ENCODE measurements at regions not wholly inside any gene's neighbourhood (a gene's known extent, or its start where the extent isn't known, plus 50 kb on each side); places are given as distances from the start of the nearest gene placed in this dataset.
"Not testable (repeated sequence)": the region's sequence is repeated elsewhere in the genome, so short reads cannot be mapped to it uniquely, and the experiment has no call there.

DNA sequence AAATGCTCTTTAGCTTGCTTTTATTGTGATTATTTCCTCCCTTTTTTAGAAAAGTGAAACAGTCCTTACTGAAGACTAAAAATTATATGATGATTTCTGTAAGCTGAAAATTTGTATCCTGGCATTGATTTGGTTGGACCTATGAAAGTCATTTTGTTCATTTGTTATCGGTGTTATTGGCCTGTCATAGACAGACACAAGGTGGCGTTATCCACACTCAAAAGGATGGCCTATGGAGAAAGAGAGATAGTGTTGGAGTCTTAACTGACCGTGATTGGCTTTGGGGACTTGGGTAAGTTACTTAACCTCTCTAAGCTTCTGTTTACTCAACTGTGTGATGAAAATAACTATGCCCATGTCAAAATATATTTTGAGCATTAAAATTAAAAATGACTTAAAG lies 203.6 kb upstream of the CHODL start:
- Mint-ChIP-seq H3K9me3 (no peaks in the 10 kb centered on the region), H3K36me3 (no peaks in the 10 kb centered on the region), H3K4me1 (no peaks in the 10 kb centered on the region), H3K27ac (no peak overlapping the region), H3K4me3 (no peak overlapping the region), H3K27me3 (peaks cover 3% of the 10 kb centered on the region)
- no peak for DNase-seq

GRCh38 chr21:18030248-18030647 lies 211.1 kb upstream of the C21orf91 start:
- Mint-ChIP-seq H3K9me3 (no peaks in the 10 kb centered on the region), H3K27me3 (peaks cover 3% of the 10 kb centered on the region), H3K4me3 (no peak overlapping the region), H3K4me1 (peaks cover 4% of the 10 kb centered on the region), H3K36me3 (no peaks in the 10 kb centered on the region), H3K27ac (no peak overlapping the region)
- peak; percentile 4 for DNase-seq

- H3K4me3 Mint-ChIP-seq = no peak overlapping the region
- no peak overlapping the region for H3K27ac Mint-ChIP-seq
- no peaks in the 10 kb centered on the region for H3K36me3 Mint-ChIP-seq
- DNase-seq = no peak
- H3K27me3 Mint-ChIP-seq = peaks cover 3% of the 10 kb centered on the region
- no peaks in the 10 kb centered on the region for H3K9me3 Mint-ChIP-seq
- H3K4me1 Mint-ChIP-seq = peaks cover 4% of the 10 kb centered on the region
Observed at GRCh38 chr21:18026359-18026758, 207.2 kb upstream of the C21orf91 start.

GRCh38 chr21:18023711-18024110 lies 204.6 kb upstream of the C21orf91 start:
- H3K27me3 Mint-ChIP-seq = peaks cover 3% of the 10 kb centered on the region
- H3K27ac Mint-ChIP-seq = no peak overlapping the region
- H3K4me1 Mint-ChIP-seq = no peaks in the 10 kb centered on the region
- H3K36me3 Mint-ChIP-seq = no peaks in the 10 kb centered on the region
- H3K9me3 Mint-ChIP-seq = no peaks in the 10 kb centered on the region
- no peak for DNase-seq
- H3K4me3 Mint-ChIP-seq = no peak overlapping the region

DNA sequence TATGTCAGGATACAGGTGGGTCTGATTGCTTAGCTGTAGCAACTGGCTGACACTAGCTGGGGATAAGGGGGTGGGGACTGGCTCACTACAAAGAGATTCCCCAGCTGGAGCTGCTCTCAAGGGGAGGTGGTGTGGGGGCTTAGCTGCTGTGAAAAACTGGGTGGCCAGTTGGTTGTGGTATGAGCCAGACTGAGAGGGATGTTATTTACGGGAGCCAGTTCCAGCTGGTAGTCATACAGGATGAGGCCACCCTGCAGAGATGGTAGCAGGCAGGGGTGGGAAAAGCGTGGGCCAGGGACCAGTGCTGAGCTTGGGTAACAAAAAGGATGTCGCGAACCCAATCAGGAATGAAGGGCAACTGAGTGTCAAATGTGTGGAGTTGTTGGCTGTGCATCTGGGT lies 204.0 kb upstream of the C21orf91 start:
- no peaks in the 10 kb centered on the region for H3K36me3 Mint-ChIP-seq
- no peak overlapping the region for H3K4me3 Mint-ChIP-seq
- no peaks in the 10 kb centered on the region for H3K9me3 Mint-ChIP-seq
- H3K27me3 Mint-ChIP-seq = peaks cover under 1% of the 10 kb centered on the region
- H3K27ac Mint-ChIP-seq = no peak overlapping the region
- no peaks in the 10 kb centered on the region for H3K4me1 Mint-ChIP-seq
- no peak for DNase-seq

DNA sequence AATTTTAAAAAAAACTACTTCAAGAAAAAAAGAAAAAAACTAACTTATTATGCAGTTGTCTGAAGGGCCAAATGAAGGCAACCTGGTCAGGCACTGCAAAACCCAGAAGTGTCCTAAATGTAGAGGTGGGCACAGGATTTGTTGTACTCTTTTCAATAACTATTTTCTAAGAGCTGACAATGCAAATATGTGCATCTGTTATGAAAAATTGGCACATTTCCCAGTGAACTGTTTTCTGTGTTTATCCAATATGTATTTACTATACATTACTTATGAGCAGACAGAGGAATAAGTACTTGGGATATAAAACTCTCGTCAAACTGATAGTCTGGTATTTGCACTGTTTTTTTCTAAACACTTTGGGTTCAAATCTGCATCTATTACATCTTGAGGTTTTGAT lies 188.0 kb upstream of the C21orf91 start:
- H3K27me3 Mint-ChIP-seq = no peaks in the 10 kb centered on the region
- DNase-seq = no peak
- no peak overlapping the region for H3K27ac Mint-ChIP-seq
- H3K36me3 Mint-ChIP-seq = no peaks in the 10 kb centered on the region
- no peak overlapping the region for H3K4me3 Mint-ChIP-seq
- H3K4me1 Mint-ChIP-seq = no peaks in the 10 kb centered on the region
- no peaks in the 10 kb centered on the region for H3K9me3 Mint-ChIP-seq

DNA sequence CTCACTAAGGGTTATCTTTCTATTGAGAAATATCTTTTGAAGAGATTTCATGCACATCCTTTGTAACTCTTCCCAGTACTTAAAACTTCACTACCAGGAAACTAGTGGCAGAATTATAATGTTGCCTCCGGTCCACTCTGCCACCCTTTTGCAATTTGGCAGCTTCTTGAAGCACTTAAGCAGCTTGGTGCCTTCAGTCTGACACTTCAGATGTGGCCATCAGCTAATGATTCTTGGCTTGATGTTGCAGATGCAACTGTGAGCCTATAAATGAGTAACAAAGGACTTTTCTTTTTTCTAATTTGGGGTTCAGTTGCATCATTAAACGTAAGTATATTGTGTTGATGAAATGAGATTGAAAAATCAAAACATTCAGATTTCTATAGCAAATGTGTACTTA lies 187.5 kb upstream of the C21orf91 start:
- no peak for DNase-seq
- no peaks in the 10 kb centered on the region for H3K4me1 Mint-ChIP-seq
- H3K36me3 Mint-ChIP-seq = no peaks in the 10 kb centered on the region
- no peak overlapping the region for H3K27ac Mint-ChIP-seq
- H3K27me3 Mint-ChIP-seq = no peaks in the 10 kb centered on the region
- no peak overlapping the region for H3K4me3 Mint-ChIP-seq
- no peaks in the 10 kb centered on the region for H3K9me3 Mint-ChIP-seq

DNA sequence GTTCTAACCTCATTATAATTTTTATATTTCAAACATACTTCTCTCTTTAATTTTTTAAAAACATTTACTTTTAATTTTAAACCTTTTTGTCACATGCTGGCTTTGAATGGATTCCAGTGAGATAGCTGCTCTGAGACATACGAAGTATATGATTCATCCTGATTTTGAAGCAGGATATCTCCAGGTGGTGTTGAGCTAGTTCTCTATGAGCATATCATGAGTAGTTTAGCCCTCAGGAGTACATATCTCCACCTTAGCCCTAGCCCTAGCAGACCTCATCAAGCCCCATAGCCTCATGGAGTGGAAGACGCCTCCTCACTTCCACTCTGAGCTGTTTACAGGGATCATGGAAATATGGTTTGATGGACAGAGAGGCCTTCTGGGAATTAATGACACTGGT lies 183.2 kb upstream of the C21orf91 start:
- DNase-seq = no peak
- Mint-ChIP-seq H3K27ac (no peak overlapping the region), H3K9me3 (no peaks in the 10 kb centered on the region), H3K4me3 (no peak overlapping the region), H3K4me1 (no peaks in the 10 kb centered on the region), H3K27me3 (no peaks in the 10 kb centered on the region), H3K36me3 (no peaks in the 10 kb centered on the region)

DNA sequence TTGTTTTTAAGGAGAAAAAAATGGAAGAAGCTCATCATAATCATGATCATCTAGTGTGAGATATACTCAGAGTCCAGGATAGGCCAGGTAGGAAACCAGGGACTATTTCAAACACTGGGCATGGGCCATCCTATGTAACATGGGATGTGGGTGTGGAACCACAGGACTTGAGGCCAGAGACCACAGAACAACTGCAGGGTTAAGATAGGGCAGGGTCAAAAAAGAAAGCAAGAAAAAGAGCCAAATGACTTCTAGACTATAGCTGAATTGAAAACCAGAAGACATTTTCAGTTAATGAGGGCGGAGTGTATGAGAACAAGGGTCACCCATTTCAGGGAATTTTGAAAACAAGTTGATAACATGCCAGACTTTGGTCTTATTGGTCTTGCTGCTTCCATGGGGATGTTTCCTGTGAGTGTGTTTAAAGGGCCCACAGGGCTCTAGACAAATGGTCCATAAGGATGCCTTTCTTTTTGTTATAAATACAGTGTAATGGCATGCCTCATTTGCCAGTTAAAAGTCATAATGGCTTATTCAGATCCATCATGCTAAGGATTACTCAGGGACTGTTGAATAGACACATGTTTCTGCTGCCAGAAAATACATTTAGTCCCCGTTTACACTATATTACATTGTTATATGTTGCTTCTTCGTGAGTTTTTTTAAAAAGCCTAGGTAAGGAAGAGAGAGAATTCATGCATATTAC lies 182.0 kb upstream of the C21orf91 start:
- no peaks in the 10 kb centered on the region for H3K27me3 Mint-ChIP-seq

DNA sequence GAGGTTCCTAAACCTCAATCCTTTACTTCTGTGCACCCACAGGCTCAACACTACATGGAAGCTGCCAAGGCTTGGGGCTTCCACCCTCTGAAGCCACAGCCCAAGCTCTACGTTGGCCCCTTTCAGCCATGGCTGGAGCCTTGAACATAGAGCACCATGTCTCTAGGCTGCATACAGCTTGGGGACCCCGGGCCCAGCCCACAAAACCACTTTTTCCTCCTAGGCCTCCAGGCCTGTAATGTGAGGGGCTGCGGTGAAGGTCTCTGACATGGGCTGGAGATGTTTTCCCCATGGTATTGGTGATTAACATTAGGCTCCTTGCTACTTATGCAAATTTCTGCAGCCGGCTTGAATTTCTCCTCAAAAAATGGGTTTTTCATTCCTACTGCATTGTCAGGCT lies 179.4 kb upstream of the C21orf91 start:
- not testable (repeated sequence) for H3K27ac Mint-ChIP-seq, H3K27me3 Mint-ChIP-seq, H3K36me3 Mint-ChIP-seq, H3K4me1 Mint-ChIP-seq, H3K4me3 Mint-ChIP-seq, DNase-seq, H3K9me3 Mint-ChIP-seq

More for the DNA sequence above, 182.0 kb upstream of the C21orf91 start:
- no peaks in the 10 kb centered on the region for H3K4me1 Mint-ChIP-seq
- no peak overlapping the region for H3K4me3 Mint-ChIP-seq
- no peaks in the 10 kb centered on the region for H3K9me3 Mint-ChIP-seq
- H3K27ac Mint-ChIP-seq = no peak overlapping the region
- no peaks in the 10 kb centered on the region for H3K36me3 Mint-ChIP-seq
- no peak for DNase-seq

DNA sequence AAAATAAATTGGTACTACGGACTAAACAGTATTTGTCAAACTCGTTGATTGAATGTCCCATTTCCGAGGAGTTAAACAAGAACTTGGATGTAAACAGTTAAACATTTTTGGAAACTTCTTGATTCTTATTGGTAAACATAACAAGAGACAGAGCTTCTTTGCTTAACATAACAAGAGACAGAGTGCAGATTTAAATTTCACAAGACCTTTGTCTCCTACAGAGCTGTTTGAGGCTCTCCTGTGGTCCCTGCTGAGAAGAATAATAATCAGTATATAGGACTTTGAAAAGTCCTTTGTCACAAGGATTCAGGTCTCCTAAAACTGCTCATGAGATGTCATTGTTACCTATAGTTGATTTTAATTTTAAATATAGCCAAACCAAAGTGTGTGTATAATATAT lies 170.6 kb upstream of the C21orf91 start:
- no peaks in the 10 kb centered on the region for H3K27me3 Mint-ChIP-seq
- H3K4me3 Mint-ChIP-seq = no peak overlapping the region
- no peak overlapping the region for H3K27ac Mint-ChIP-seq
- peaks cover 14% of the 10 kb centered on the region for H3K9me3 Mint-ChIP-seq
- H3K36me3 Mint-ChIP-seq = no peaks in the 10 kb centered on the region
- DNase-seq = no peak
- H3K4me1 Mint-ChIP-seq = no peaks in the 10 kb centered on the region

GRCh38 chr21:17988102-17988437 lies 168.9 kb upstream of the C21orf91 start:
- Mint-ChIP-seq H3K4me1 (no peaks in the 10 kb centered on the region), H3K27ac (no peak overlapping the region), H3K27me3 (no peaks in the 10 kb centered on the region), H3K9me3 (peaks cover 5% of the 10 kb centered on the region), H3K4me3 (no peak overlapping the region), H3K36me3 (no peaks in the 10 kb centered on the region)
- no peak for DNase-seq

DNA sequence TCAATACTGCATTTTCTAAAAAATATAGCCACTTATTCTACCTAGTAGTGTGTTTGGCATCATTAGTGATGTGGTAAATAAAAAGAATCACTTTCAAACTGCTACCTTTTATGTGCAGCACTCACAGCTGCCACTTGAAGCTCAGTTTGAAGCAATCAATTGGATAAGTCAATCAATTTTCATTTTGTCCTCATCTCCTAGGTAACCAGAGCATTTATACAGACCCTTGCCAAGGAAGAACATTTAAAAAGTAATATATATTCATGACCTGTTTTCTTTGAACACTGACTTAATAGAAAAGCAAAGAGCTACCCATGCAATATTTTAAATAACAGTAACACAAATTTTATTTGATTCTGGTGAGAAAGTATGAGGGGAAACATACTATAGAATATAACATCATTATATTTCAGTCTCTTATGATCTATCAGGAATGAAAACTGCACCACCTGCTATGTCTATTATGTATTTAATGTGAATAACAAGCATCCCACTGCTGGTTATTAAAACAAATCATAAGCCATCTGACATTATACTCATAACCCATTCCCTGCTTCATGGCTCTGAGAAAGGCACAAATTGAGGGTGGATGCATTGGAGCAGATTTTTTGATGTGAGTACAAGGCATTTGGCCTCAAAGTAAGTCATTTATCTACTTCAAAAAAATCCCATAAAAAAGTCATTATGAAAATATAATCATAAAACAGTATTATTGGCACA lies 168.4 kb upstream of the C21orf91 start:
- no peaks in the 10 kb centered on the region for H3K36me3 Mint-ChIP-seq
- H3K4me3 Mint-ChIP-seq = no peak overlapping the region
- DNase-seq = no peak
- no peak overlapping the region for H3K27ac Mint-ChIP-seq
- H3K9me3 Mint-ChIP-seq = peaks cover 5% of the 10 kb centered on the region
- H3K4me1 Mint-ChIP-seq = no peaks in the 10 kb centered on the region
- H3K27me3 Mint-ChIP-seq = no peaks in the 10 kb centered on the region

GRCh38 chr21:17981060-17981740 lies 162.0 kb upstream of the C21orf91 start:
- no peak for DNase-seq
- Mint-ChIP-seq H3K27ac (no peak overlapping the region), H3K36me3 (no peaks in the 10 kb centered on the region), H3K27me3 (no peaks in the 10 kb centered on the region), H3K4me1 (no peaks in the 10 kb centered on the region), H3K9me3 (no peaks in the 10 kb centered on the region), H3K4me3 (no peak overlapping the region)

GRCh38 chr21:17979763-17980162 lies 160.6 kb upstream of the C21orf91 start:
- H3K36me3 Mint-ChIP-seq = no peaks in the 10 kb centered on the region
- H3K27ac Mint-ChIP-seq = no peak overlapping the region
- no peak for DNase-seq
- H3K4me3 Mint-ChIP-seq = no peak overlapping the region
- H3K9me3 Mint-ChIP-seq = no peaks in the 10 kb centered on the region
- no peaks in the 10 kb centered on the region for H3K4me1 Mint-ChIP-seq
- H3K27me3 Mint-ChIP-seq = no peaks in the 10 kb centered on the region

DNA sequence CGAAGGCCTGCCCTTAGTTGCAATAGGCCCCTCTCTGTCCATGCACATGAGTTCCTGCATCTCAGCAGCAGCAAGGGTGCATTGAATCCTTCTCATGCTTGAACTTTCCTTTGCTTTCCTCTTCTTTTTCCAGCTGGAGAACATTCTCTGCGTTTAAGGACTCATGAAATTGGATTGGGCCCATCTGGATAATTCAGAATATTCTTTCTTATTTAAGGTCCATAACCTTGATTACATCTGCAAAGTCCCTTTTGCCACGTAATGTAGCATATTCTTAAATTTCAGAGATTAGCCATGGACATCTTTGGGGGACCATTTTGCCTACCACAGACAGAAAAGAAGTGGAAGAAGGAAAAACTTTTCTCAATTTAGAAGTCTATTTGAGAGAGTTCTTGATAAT lies 159.7 kb upstream of the C21orf91 start:
- H3K9me3 Mint-ChIP-seq = no peaks in the 10 kb centered on the region
- H3K4me3 Mint-ChIP-seq = no peak overlapping the region
- DNase-seq = no peak
- no peak overlapping the region for H3K27ac Mint-ChIP-seq
- no peaks in the 10 kb centered on the region for H3K4me1 Mint-ChIP-seq
- no peaks in the 10 kb centered on the region for H3K36me3 Mint-ChIP-seq
- H3K27me3 Mint-ChIP-seq = no peaks in the 10 kb centered on the region
